GM21576 (cell line): ENCODE measurements at regions not wholly inside any gene's neighbourhood (a gene's known extent, or its start where the extent isn't known, plus 50 kb on each side); places are given as distances from the start of the nearest gene placed in this dataset.
A peak's percentile ranks its signal among the peaks of the same experiment; 100 is the strongest.
"Not testable (repeated sequence)": the region's sequence is repeated elsewhere in the genome, so short reads cannot be mapped to it uniquely, and the experiment has no call there.

ENCODE experiments used
- ATAC-seq: cut with Tn5 transposase; IDR thresholded peaks from one replicate; pipeline ENCODE4 v1.9.1; 2021; ENCODE audit warnings: mild to moderate bottlenecking, moderate library complexity; ENCODE audit not compliant: unreplicated experiment

- ATAC-seq = not testable (repeated sequence)
Observed at GRCh38 chr6:144572541-144572940, 287.4 kb downstream of the UTRN start.

DNA sequence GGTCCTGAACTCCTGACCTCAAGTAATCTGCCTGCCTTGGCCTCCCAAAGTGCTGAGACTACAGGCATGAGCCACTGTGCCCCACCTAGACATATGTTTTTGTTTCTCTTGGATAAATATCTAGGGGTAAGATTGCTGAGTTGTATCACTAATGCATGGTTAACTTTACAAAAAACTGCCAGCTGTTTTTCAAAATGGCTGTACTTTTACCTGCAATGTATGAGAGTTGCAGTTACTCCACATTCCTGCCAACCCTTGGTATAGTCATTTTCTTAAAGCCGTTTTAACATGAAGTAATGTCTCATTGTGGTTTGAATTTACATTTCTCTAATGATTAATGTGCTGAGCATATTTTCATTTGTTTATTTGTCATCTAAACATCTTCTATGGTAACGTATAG, 289.7 kb downstream of the UTRN start:
- ATAC-seq = no peak

DNA sequence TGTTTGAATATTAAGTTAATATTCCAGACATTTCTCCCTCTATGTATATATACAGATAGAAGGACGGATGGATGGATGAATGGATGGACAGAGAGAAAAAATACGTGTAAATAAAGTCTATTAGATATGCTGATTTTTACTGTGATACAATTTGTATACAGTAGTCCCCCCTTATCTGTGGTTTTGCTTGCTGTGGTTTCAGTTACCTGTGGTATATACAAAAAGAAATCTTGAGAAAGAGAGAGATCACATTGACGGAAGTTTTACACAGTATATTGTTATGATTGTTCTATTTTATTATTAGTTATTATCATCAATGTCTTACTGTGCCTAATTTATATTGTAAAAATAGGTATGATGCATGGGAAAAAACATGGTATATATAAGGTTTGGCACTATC, 290.2 kb downstream of the UTRN start:
- no peak for ATAC-seq

- ATAC-seq = no peak
Observed at GRCh38 chr6:144576871-144577270, 291.7 kb downstream of the UTRN start.

- ATAC-seq = no peak
Observed at GRCh38 chr6:144578385-144579350, 293.5 kb downstream of the UTRN start.

GRCh38 chr6:144580039-144580438, 294.9 kb downstream of the UTRN start:
- no peak for ATAC-seq

- no peak for ATAC-seq
Observed at GRCh38 chr6:144580771-144581170, 295.6 kb downstream of the UTRN start.

- no peak for ATAC-seq
Observed at GRCh38 chr6:144581812-144582537, 296.8 kb downstream of the UTRN start.

GRCh38 chr6:144582939-144583613, 297.9 kb downstream of the UTRN start:
- peak; percentile 92 for ATAC-seq

DNA sequence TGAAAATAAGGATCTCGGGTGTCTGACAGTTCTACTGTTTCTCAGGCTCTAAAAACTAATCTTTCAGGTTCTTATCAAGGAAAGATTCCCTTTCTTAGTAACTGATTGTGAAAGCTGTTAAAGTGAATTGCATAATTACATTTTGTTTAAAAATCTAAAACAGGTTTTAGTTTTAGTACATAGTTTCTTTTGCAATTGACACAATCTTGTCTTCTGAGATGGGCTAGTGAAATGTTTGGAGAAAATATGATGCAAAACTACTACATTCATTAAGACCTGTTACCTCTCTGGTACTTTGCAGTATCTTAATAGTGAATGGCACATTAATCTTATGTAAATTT, 298.4 kb downstream of the UTRN start:
- no peak for ATAC-seq

- ATAC-seq = no peak
Observed at GRCh38 chr6:144585217-144585814, 300.2 kb downstream of the UTRN start.

- ATAC-seq = no peak
Observed at GRCh38 chr6:144586986-144587385, 301.9 kb downstream of the UTRN start.

GRCh38 chr6:144588697-144589325, 303.7 kb downstream of the UTRN start:
- ATAC-seq = peak; percentile 79

GRCh38 chr6:144590532-144590931, 305.4 kb downstream of the UTRN start:
- no peak for ATAC-seq

DNA sequence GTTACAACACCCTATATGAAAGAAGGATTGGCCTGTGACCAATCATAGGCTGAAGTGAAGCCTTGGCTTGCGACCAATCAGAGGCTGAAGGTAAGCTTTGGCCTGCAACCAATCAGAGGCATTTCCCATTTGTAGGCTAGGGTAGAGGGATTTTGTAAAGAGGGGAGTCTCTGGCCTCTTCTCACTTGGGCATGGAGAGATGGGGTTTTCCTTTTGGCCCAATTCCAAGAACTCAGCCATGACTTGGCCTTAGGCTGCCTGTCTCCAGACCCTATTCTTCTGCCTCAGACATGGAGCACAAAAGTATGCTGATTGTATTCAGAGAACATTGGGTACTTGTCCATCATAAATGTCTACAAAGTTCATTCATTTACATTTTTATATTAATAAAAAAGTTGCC, 308.3 kb downstream of the UTRN start:
- ATAC-seq = no peak

DNA sequence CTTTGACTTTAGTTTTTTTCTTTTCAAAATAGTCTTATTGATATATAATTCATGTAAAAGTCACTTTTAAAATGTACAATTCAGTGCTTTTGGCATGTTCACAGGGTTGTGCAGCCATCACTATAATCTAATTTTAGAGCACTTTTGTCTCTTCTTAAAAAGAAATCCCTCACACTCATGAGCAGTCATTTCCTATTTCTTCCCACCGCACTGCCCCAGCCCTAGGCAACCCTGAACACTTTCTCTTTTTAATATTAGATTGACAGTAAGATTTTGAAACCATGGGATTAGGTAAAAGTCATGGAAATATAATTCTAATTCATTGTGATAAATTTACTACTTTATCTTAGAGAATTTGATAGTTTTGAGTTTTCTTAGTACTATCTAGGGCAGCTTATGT, 309.4 kb downstream of the UTRN start:
- ATAC-seq = no peak

DNA sequence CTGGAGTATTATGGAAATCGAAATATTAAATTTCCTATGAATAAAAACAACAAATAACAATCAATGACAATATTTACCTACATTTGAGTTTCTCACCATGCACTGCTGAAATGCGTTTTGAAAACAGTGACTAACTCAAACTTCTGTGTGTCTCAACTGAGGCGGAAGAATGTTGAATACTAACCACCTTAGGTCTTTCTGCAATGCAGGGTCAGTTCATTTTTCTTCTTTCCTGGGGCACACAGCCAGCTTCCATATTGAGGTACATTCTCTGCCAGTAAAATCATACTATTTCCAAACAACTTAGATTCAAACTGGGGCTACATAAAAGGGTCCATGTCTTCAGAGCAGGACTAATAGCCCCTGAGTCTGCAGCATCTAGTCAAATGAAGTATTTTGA, 310.1 kb downstream of the UTRN start:
- ATAC-seq = no peak

- ATAC-seq = no peak
Observed at GRCh38 chr6:144597511-144597910, 312.4 kb downstream of the UTRN start.

DNA sequence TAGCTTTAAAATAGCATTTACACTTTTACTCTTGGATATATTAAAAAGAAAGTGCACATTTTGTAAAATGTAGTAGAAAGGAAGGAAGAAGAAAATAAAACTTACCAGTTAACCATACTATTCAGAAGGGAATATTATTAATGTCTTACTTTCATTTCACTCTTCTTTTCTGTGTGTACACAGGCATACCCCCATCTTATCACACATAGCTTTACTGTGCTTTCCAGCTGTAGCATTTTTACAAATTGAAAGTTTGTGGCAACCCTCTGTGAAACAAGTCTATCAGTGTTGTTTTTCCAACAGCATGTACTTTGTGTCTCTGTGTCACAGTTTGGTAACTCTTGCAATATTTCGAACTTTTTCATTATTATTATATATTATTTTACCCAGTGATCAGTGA, 314.5 kb downstream of the UTRN start:
- no peak for ATAC-seq

DNA sequence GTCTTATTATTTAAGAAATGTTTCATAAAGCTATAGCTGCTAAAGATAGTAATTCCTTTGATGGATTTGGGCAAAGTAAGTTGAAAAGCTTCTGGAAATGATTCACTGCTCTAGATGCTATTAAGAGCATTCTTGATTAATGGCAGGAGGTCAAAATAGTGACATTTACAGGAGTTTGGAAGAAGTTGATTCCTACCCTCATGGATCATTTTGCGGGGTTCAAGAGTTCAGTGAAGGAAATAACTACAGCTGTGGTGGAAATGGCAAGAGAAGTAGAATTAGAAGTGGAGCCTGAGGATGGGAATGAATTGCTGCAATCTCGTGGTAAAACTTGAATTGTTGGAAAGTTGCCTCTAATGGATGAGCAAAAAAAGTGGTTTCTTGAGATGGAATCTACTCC, 316.1 kb downstream of the UTRN start:
- ATAC-seq = no peak
